ENCODE measurements at regions not wholly inside any gene's neighbourhood (a gene's known extent, or its start where the extent isn't known, plus 50 kb on each side); places are given as distances from the start of the nearest gene placed in this dataset.

- no peak for DNase-seq
Observed at GRCh38 chr10:123578721-123579120, 87.4 kb upstream of the GPR26 start.

- no peak for DNase-seq
Observed at GRCh38 chr10:123579675-123580074, 86.5 kb upstream of the GPR26 start.

GRCh38 chr10:123580426-123580825 lies 85.7 kb upstream of the GPR26 start:
- no peak for DNase-seq

GRCh38 chr10:123581656-123582055 lies 84.5 kb upstream of the GPR26 start:
- DNase-seq = no peak

GRCh38 chr10:123582084-123582989 lies 83.8 kb upstream of the GPR26 start:
- peak; percentile 71 to 82 for DNase-seq

GRCh38 chr10:123583639-123584418 lies 82.3 kb upstream of the GPR26 start:
- DNase-seq = peak; percentile 34 to 62

GRCh38 chr10:123584419-123584775 lies 81.8 kb upstream of the GPR26 start:
- no peak for DNase-seq

- no peak for DNase-seq
Observed at GRCh38 chr10:123585477-123586445, 80.4 kb upstream of the GPR26 start.

GRCh38 chr10:123587110-123587509 lies 79.0 kb upstream of the GPR26 start:
- no peak for DNase-seq

- no peak for DNase-seq
Observed at GRCh38 chr10:123588386-123588914, 77.7 kb upstream of the GPR26 start.

- DNase-seq = no peak
Observed at GRCh38 chr10:123595661-123596060, 70.5 kb upstream of the GPR26 start.

GRCh38 chr10:123597676-123598075 lies 68.5 kb upstream of the GPR26 start:
- DNase-seq = no peak

GRCh38 chr10:123599366-123599849 lies 66.7 kb upstream of the GPR26 start:
- no peak for DNase-seq

GRCh38 chr10:123600177-123600576 lies 66.0 kb upstream of the GPR26 start:
- DNase-seq = no peak

GRCh38 chr10:123603130-123603529 lies 63.0 kb upstream of the GPR26 start:
- no peak for DNase-seq

GRCh38 chr10:123604506-123604905 lies 61.6 kb upstream of the GPR26 start:
- peak; percentile 51 to 58 for DNase-seq

GRCh38 chr10:123606006-123606405 lies 60.1 kb upstream of the GPR26 start:
- DNase-seq = no peak

- no peak for DNase-seq
Observed at GRCh38 chr10:123606955-123607354, 59.2 kb upstream of the GPR26 start.

GRCh38 chr10:123607386-123607785 lies 58.8 kb upstream of the GPR26 start:
- DNase-seq = no peak

GRCh38 chr10:123608047-123608446 lies 58.1 kb upstream of the GPR26 start:
- no peak for DNase-seq

GRCh38 chr10:123611243-123611642 lies 54.9 kb upstream of the GPR26 start:
- DNase-seq = no peak

- no peak for DNase-seq
Observed at GRCh38 chr10:123611876-123612275, 54.3 kb upstream of the GPR26 start.
